Lower lobe of right lung (tissue), 2 donors: ENCODE measurements at regions not wholly inside any gene's neighbourhood (a gene's known extent, or its start where the extent isn't known, plus 50 kb on each side); places are given as distances from the start of the nearest gene placed in this dataset.

Source experiments
- ATAC-seq, 2 donors: fragments of 200-7000 bp; cut with Tn5 transposase; one replicate each; pipeline ENCODE4 v1.9.1; 2020 to 2022; ENCODE audit warnings: mild to moderate bottlenecking in 2 of 2, moderate library complexity in 2 of 2
- DNase-seq: peaks from one replicate; pipeline ENCODE4 v3.0.0-alpha.2; 2020
- H3K27ac ChIP-seq: fragments of 200-600 bp; one replicate; pipeline ENCODE4 v1.8.0; 2022
- H3K27me3 ChIP-seq: fragments of 200-600 bp; one replicate; pipeline ENCODE4 v1.8.0; 2022; ENCODE audit warnings: low read depth
- H3K36me3 ChIP-seq: fragments of 200-600 bp; one replicate; pipeline ENCODE4 v1.8.0; 2022; ENCODE audit warnings: mild to moderate bottlenecking
- H3K4me1 ChIP-seq: fragments of 200-600 bp; one replicate; pipeline ENCODE4 v1.8.0; 2022
- H3K4me3 ChIP-seq: fragments of 200-600 bp; one replicate; pipeline ENCODE4 v1.8.0; 2022; ENCODE audit warnings: mild to moderate bottlenecking
- H3K9me3 ChIP-seq: fragments of 200-600 bp; one replicate; pipeline ENCODE4 v1.8.0; 2022
- CTCF ChIP-seq: fragments of 200-600 bp; IDR thresholded peaks from one replicate; pipeline ENCODE4 v1.8.0; 2022; ENCODE audit warnings: antibody characterized with exemption, mild to moderate bottlenecking
- intact Hi-C: fragments of 100-400 bp; cut with DNase I; formaldehyde crosslinking; loops from one replicate; pipeline ENCODE4 v1.11.0; 2022
- donor health status: DM: no; HTN: yes; CAD: no; lungs with severe emphysema.

GRCh38 chr2:128777196-128778035, 458.7 kb upstream of the HS6ST1 start:
- intact Hi-C loops, result no loop called here

GRCh38 chr2:128778843-128779242, 460.2 kb upstream of the HS6ST1 start:
- no peak for TF ChIP-seq CTCF
- Histone ChIP-seq H3K9me3 (no peaks in the 10 kb centered on the region), H3K4me1 (no peaks in the 10 kb centered on the region), H3K27me3 (no peaks in the 10 kb centered on the region), H3K4me3 (no peak overlapping the region), H3K27ac (no peak overlapping the region), H3K36me3 (no peaks in the 10 kb centered on the region)
- intact Hi-C loops, result no loop called here
- ATAC-seq, result no peak
- no peak for DNase-seq

More at GRCh38 chr2:128777196-128778035, 458.7 kb upstream of the HS6ST1 start:
- no peaks in the 10 kb centered on the region for H3K36me3 ChIP-seq
- ATAC-seq (no peak), DNase-seq (no peak)
- H3K4me3 ChIP-seq, result no peak overlapping the region
- no peaks in the 10 kb centered on the region for H3K27me3 ChIP-seq
- H3K9me3 ChIP-seq, result no peaks in the 10 kb centered on the region
- H3K4me1 ChIP-seq, result no peaks in the 10 kb centered on the region
- no peak for TF ChIP-seq CTCF
- no peak overlapping the region for H3K27ac ChIP-seq

DNA sequence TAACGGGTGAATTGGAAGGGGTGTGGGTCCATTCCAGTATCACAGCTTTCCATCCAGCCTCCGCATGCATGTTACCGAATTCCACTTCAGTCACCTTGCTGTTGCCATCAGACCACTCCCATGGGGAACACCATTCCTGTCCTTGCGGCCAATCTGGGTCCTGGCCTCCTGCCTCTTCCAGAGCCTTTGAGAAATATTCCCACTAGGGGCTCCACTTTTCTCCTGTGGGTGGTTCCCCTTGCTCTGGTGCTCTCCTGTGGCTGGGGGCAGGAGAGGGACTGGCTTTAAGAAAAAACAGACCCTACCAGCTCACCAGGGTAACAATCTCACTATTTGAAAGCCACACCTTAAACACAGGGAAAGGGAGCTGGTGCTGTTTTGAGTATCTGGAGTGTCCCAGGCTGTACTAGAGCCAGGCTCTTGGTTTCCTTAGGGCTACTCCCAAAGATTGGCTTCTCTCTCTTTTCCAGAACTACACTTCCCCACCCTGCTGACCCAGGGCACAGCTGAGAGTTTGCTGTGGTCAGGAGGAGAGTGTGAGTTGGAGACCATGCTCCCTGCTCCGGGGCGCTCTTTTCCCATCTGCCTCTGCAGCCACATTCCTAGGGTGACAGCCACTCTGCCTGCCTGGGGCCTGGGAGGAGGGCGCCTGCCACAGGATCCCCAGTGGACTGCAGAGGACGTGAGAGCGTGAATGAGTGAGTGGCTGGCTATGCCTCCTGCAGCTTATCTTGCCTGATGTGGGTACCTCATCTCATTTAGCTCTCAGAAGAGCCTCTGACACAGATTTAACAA, 460.8 kb upstream of the HS6ST1 start:
- Histone ChIP-seq H3K27ac (no peak overlapping the region), H3K4me1 (no peaks in the 10 kb centered on the region), H3K4me3 (no peak overlapping the region), H3K9me3 (no peaks in the 10 kb centered on the region), H3K36me3 (no peaks in the 10 kb centered on the region), H3K27me3 (no peaks in the 10 kb centered on the region)
- intact Hi-C loops, result no loop called here
- ATAC-seq (no peak), DNase-seq (no peak)
- TF ChIP-seq CTCF, result no peak

- no peaks in the 10 kb centered on the region for H3K4me1 ChIP-seq
These were observed 461.9 kb upstream of the HS6ST1 start for GRCh38 chr2:128780434-128781080.

More at GRCh38 chr2:128780434-128781080, 461.9 kb upstream of the HS6ST1 start:
- Histone ChIP-seq H3K27me3 (no peaks in the 10 kb centered on the region), H3K4me3 (no peak overlapping the region), H3K36me3 (no peaks in the 10 kb centered on the region), H3K9me3 (no peaks in the 10 kb centered on the region), H3K27ac (no peak overlapping the region)
- no peak for DNase-seq
- intact Hi-C loops, result no loop called here
- no peak for ATAC-seq
- TF ChIP-seq CTCF, result no peak
